Colonic mucosa (tissue), 4 donors: ENCODE measurements at regions not wholly inside any gene's neighbourhood (a gene's known extent, or its start where the extent isn't known, plus 50 kb on each side); places are given as distances from the start of the nearest gene placed in this dataset.

Experiments
- DNase-seq: peaks from one replicate; pipeline ENCODE4 v3.0.0-alpha.2; 2020
- H3K27ac ChIP-seq: fragments of 200-600 bp; one replicate; pipeline ENCODE4 v1.8.0; 2021
- H3K27me3 ChIP-seq: fragments of 200-600 bp; one replicate; pipeline ENCODE4 v1.8.0; 2021
- H3K36me3 ChIP-seq: fragments of 200-600 bp; one replicate; pipeline ENCODE4 v1.8.0; 2021
- H3K4me1 ChIP-seq: fragments of 200-600 bp; one replicate; pipeline ENCODE4 v1.8.0; 2021; ENCODE audit warnings: mild to moderate bottlenecking
- H3K4me3 ChIP-seq: fragments of 200-600 bp; one replicate; pipeline ENCODE4 v1.8.0; 2021
- H3K9ac ChIP-seq, 2 donors: one replicate each; pipeline ENCODE4 v1.7.0; 2013; ENCODE audit warnings: control low read depth in 2 of 2, low read depth in 2 of 2, low read length in 2 of 2
- H3K9me3 ChIP-seq: fragments of 200-600 bp; one replicate; pipeline ENCODE4 v1.8.0; 2021
- CTCF ChIP-seq: fragments of 200-600 bp; IDR thresholded peaks from one replicate; pipeline ENCODE4 v1.8.0; 2022; ENCODE audit warnings: antibody characterized with exemption, mild to moderate bottlenecking
- intact Hi-C: fragments of 100-400 bp; cut with DNase I; formaldehyde crosslinking; loops from one replicate; pipeline ENCODE4 v1.14.1; 2022
- donor health status: healthy.
- donor health status: DM: no; HTN: no; CAD: no.
- donor health status: DM: no; HTN: no; CAD: no.

- H3K4me3 ChIP-seq, result no peak overlapping the region
- H3K9me3 ChIP-seq, result no peaks in the 10 kb centered on the region
- H3K4me1 ChIP-seq, result no peaks in the 10 kb centered on the region
- intact Hi-C loops, result loop anchor here (10.0 kb wide), 1 partner anchor 358 kb away; no protein-coding TSS in a partner anchor
- no peak overlapping the region for H3K27ac ChIP-seq
- H3K36me3 ChIP-seq, result no peaks in the 10 kb centered on the region
- H3K27me3 ChIP-seq, result no peaks in the 10 kb centered on the region
- DNase-seq, result no peak
- H3K9ac ChIP-seq, result no peak overlapping the region
- TF ChIP-seq CTCF, result no peak
Observed at GRCh38 chr7:92982928-92983327, 134.9 kb downstream of the SAMD9 start.

- Histone ChIP-seq H3K27ac (no peak overlapping the region), H3K36me3 (no peaks in the 10 kb centered on the region), H3K9ac (no peak overlapping the region), H3K4me3 (no peak overlapping the region), H3K9me3 (no peaks in the 10 kb centered on the region), H3K27me3 (no peaks in the 10 kb centered on the region), H3K4me1 (no peaks in the 10 kb centered on the region)
- no peak for DNase-seq
- TF ChIP-seq CTCF, result no peak
- intact Hi-C loops, result no loop called here
Observed at GRCh38 chr7:92976931-92977330, 140.6 kb upstream of the CDK6 start.

- Histone ChIP-seq H3K9me3 (no peaks in the 10 kb centered on the region), H3K27me3 (no peaks in the 10 kb centered on the region), H3K4me1 (no peaks in the 10 kb centered on the region), H3K4me3 (no peak overlapping the region), H3K9ac (no peak overlapping the region), H3K36me3 (no peaks in the 10 kb centered on the region), H3K27ac (no peak overlapping the region)
- intact Hi-C loops, result no loop called here
- no peak for DNase-seq
- no peak for TF ChIP-seq CTCF
Observed at GRCh38 chr7:92973974-92974373, 137.6 kb upstream of the CDK6 start.

- TF ChIP-seq CTCF, result no peak
- no peak for DNase-seq
Observed at GRCh38 chr7:92973293-92973731, 136.9 kb upstream of the CDK6 start.

GRCh38 chr7:92972441-92972840 is 136.1 kb upstream of the CDK6 start:
- no peaks in the 10 kb centered on the region for H3K27me3 ChIP-seq
- no peaks in the 10 kb centered on the region for H3K36me3 ChIP-seq
- DNase-seq, result no peak
- H3K4me1 ChIP-seq, result no peaks in the 10 kb centered on the region
- TF ChIP-seq CTCF, result no peak
- intact Hi-C loops, result no loop called here
- no peak overlapping the region for H3K27ac ChIP-seq
- no peak overlapping the region for H3K9ac ChIP-seq
- H3K9me3 ChIP-seq, result no peaks in the 10 kb centered on the region
- no peak overlapping the region for H3K4me3 ChIP-seq

More at GRCh38 chr7:92973293-92973731, 136.9 kb upstream of the CDK6 start:
- intact Hi-C loops, result no loop called here
- H3K4me3 ChIP-seq, result no peak overlapping the region
- no peaks in the 10 kb centered on the region for H3K4me1 ChIP-seq
- H3K9me3 ChIP-seq, result no peaks in the 10 kb centered on the region
- no peak overlapping the region for H3K9ac ChIP-seq
- no peaks in the 10 kb centered on the region for H3K36me3 ChIP-seq
- no peak overlapping the region for H3K27ac ChIP-seq
- H3K27me3 ChIP-seq, result no peaks in the 10 kb centered on the region

- no peaks in the 10 kb centered on the region for H3K36me3 ChIP-seq
- no peak overlapping the region for H3K4me3 ChIP-seq
- no peak overlapping the region for H3K9ac ChIP-seq
- DNase-seq, result no peak
- no peak for TF ChIP-seq CTCF
- H3K9me3 ChIP-seq, result no peaks in the 10 kb centered on the region
- H3K27ac ChIP-seq, result no peak overlapping the region
- no peaks in the 10 kb centered on the region for H3K4me1 ChIP-seq
- H3K27me3 ChIP-seq, result no peaks in the 10 kb centered on the region
- intact Hi-C loops, result no loop called here
Observed at GRCh38 chr7:92969061-92969460, 132.7 kb upstream of the CDK6 start.
